ENCODE measurements at regions not wholly inside any gene's neighbourhood (a gene's known extent, or its start where the extent isn't known, plus 50 kb on each side); places are given as distances from the start of the nearest gene placed in this dataset.

GRCh38 chr13:27370305-27370872 lies 54.0 kb upstream of the GTF3A start:
- DNase-seq: no peak

- no peak for DNase-seq
Measured at GRCh38 chr13:27371932-27372331, 52.5 kb upstream of the GTF3A start.

GRCh38 chr13:27372896-27373295 lies 51.5 kb upstream of the GTF3A start:
- no peak for DNase-seq

- DNase-seq: no peak
Measured at GRCh38 chr13:27374126-27374613, 50.2 kb upstream of the GTF3A start.
